NCI-H2107 (cell line): ENCODE measurements at regions not wholly inside any gene's neighbourhood (a gene's known extent, or its start where the extent isn't known, plus 50 kb on each side); places are given as distances from the start of the nearest gene placed in this dataset.

ENCODE experiments used
- DNase-seq: peaks from one replicate; lab custom pipeline; 2025; lab: John Stamatoyannopoulos, UW

DNA sequence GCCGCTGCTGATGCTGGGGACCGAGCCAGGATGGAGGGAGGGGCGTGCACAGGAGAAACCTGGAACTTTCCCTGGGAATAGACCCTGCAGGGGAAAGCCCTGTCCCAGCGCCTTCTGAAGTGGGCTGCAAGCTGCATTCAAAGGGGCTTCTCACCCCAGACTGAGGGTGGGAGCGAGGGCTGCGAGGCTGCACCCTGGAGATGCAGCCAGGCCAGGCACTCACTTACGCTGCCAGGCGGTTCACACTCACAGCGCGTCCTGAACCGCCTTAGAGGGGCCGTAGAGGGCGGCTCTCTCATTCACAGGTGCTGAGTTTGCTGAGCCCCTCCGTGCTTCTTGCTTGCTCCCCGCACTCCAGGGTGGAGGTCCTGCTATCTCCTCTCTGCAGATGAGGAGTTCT lies 208.5 kb upstream of the C14orf180 start:
- DNase-seq: no peak

DNA sequence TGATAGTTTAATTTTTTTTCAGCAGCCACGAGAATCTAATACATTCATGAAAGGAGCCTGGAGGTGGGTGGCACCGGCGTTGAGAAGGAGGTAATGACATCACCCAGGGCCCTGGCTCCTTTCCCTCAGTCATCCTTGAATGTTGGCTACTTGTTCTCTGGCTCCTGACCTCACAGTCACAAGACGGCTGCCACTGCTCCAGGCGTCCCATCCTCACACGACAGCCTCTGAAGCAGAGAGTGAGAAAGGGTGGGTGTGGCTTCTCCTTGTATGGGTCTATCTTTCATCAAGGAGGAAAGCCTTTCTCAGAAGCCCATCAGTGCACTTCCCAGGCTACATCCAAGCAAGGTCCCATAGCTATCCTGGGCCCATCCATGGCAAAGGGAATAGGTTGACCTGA lies 207.6 kb upstream of the C14orf180 start:
- no peak for DNase-seq

DNA sequence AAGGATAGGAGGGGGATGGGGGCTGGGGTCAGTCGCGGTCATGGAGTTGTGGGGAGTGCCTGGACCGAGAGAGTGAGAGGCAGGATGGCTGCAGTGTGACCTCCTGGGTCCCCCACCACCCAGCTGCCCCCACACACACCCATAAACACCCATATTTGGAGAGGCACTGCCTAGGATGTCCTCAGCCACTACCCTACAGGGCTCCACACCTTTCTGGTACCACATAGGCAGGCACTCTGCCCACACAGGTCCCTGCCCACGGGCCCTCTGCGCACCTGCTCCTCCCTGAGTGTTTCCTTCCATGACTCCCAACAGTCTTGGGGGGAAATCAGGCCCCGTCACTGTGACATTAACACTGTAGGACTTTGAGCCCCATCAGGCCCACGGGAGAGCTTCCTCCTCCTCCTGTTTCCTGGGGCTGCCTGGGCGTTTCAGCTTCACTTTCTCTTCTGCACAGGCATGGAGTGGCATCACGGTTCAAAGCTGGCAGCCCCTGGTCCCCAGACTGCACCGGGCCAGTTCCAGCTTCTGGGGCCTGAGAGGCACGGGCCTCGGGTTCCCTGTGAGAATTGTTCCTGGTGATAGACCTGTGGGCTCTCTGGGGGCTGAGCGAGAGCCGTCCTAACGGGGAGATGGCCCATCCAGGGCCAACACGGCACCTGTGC lies 207.0 kb upstream of the C14orf180 start:
- DNase-seq: no peak

DNA sequence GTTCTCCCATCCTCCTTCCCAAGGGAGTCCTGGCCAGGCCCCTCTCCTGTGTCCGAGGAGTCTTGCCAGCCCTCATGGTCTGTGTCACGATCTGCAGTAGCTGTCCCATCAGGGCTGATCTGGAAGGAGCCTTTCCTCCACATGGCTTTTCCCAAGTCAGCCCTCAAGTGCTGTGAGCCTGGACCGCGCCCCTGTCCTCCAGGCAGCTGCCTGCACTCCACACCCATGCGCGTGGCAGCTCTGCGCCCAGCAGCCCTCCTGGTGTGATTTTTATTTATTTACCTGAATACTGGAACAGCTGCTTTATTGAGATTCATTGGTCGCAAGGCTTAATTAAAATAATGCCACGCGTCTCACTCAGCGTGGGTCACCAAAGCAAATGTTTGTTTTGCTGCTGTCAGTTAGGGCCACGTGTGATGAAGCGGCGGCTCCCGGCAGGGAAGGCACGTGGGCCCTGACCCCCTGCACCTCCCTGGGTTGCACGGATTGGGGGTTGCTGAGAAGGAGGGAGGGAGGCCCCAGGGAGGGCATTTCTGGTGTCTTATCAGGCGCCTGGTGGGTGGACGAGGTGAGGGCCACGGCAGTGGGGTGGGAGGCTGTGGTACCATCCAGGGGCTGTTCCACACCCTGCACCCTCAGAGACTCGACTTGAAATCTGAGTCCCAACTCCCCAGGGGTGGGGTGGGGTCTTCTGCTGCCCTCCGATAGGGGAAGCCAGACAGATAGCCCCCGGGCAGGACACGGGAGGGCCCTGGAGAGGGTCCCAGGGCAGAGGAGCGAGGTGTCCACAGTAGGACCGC lies 206.3 kb upstream of the C14orf180 start:
- no peak for DNase-seq

DNA sequence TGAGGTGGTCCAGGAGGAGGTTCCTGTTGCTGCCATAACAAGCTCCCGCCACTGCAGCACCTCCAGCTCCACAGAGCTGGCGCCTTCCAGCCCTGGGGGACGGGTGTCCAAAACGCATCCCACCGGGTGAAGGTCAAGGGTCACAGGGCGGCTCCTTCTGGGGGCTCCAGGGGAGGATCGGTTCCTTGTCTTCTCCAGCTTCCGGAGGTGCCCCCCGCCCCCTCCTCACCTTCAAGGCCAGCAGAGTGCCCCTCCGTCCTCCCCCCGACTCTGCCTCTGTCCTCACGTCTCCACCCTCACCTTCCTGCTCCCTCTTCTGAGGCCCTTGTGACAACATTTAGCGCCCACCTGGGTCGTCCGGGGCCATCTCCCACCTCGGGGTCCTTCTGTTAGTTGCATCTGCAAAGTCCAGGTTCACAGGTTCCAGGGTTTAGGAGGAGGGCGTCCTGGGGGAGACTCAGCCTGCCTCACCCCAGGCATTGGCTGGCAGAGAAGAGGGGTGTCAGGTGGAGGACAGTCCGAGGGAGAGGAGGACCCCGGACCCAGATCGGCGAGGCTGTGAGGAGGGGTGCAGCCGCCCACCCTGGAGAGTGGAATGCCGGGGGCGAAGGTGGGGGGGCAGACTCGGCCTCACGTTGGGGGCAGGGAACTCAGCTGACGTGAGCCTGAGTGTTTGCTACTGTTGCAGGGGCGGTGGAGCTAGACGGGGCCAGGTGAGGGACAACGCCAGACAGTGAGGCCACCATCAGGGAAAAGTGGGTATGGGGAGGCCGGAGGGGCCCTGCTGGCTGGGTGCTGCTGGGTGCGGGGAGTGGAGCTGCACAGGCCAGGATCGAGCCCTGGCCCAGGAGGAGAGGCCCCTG lies 205.5 kb upstream of the C14orf180 start:
- no peak for DNase-seq

DNA sequence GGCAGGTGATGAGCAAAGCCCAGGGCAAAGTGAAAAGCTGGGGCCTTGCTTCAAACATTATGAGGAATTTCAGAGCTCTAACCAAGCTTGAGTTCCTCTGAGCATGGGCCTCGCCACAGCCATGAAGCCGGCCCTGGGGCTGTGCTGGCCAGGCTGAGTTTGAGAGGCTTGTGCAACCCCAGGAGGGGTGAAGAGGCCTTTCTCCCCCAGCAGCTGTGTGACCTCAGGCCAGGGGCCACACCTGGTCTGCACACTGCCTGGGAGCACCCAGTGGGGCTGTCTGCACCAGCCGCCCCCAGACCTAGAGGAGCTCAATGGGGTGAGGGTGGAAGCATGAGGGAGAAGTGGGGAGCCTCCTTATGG lies 204.9 kb upstream of the C14orf180 start:
- DNase-seq: no peak

DNA sequence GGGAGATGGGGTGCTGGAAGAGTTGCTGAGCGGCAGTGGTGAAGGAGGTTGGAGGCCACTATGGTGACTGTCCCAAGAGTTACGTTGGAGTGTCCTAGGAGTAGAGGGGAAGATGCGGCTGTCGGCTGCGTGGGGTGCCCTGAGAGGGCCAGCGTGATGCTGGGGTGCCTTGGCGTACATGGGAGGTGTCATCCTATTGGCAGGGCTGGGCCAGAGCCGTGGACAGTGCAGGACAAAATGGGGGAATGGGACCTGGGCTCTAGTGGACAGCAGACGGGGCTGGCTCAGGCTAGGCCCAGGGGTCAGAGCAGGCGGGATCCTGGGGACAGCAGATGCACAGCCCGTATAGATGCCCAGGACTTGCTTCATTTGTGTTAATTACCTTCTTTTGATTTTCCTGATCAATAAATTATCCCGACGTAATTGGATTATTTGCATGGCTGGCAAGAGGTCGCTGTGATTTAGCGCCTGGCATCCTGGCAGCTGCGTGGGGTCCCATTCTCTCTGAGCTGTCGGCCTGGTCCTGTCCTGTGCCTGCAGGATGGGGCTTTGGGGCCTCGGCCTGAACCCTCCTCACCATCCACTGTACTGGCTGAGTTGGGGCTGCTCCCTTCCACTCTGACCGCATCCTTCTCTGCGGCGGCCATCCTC lies 203.9 kb upstream of the C14orf180 start:
- DNase-seq: no peak

DNA sequence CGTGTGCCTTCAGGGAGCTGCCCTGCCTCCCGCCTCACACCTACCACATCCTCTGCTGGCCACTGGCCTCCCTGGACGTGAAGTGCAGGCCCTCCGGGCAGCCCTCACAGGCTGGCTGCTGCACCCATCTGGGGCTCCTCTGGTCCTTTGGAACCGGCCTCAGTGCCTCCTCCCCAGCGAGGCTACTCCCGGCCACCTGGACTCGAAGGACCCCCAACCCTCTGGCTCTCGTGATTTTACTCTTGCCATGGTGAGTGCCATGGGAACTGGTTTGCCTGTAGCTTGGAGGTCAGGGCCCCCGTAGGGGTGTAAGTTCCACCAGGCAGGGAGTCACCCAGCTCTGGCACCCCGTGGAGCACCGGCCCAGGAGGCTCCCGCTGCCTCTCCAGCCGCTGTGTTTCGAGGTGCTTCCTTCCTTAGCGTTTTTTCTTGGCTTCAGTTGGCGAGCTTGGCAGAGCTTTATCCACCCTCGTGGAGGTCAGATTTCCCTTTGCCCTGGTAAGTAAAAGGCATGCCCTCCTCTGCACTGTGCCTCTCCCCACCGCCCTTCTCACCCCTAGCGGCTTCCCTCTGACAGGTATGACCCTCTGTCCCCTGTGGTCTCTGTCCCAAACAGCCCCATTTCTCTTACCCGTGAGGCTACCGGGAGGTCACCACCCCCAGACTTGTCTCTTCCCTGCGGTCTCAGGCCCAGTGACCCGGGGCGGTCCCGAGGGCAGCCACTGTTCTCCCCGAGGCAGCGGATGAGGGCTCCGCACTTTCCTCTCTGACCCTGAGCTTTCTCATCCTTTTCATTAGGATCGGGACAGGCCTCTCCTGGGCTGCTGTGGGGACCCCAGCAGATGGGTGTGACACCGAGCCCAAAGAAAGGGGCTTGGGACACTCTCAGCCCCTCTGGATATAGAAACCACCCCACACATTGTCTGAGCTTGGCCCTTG lies 203.1 kb upstream of the C14orf180 start:
- no peak for DNase-seq

DNA sequence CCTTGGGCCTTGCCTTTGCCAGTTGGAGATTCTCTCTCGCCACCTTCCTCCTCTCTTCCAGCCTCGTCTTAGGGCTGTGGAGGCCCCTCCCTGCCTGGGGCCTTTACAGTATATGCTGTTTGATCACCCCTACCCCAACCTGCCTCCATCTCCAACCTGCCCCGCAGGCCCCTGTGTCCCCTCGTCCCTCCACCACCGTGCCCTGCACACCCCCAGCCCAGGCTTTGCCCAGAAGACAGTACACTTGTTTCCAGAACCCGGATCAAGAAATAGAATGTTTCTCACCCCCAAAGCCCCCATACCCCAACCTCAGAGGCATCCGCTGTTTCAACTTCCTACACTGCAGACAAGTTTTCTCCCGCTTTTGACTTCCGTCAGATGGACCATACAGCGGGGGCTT lies 202.3 kb upstream of the C14orf180 start:
- DNase-seq: no peak

DNA sequence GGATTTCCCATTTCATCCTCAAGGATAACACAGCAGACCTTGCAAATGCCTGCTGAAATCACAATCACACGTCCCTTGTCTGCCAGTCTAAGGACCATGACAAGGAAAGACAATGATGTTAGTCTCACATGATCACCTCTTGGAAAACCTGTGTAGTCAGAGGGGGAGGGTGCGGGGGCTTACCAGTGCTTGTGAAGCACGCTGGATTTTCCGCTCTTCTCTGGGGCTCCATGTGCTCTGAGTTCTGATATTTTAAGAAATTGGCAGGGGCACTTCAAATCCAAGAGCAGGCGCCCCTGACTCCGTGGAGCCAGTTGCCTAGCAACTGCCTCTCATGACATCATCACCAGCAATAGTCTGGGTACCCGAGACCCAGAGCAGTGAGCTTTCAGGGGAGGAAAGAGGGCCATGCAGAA lies 200.9 kb upstream of the C14orf180 start:
- no peak for DNase-seq

DNA sequence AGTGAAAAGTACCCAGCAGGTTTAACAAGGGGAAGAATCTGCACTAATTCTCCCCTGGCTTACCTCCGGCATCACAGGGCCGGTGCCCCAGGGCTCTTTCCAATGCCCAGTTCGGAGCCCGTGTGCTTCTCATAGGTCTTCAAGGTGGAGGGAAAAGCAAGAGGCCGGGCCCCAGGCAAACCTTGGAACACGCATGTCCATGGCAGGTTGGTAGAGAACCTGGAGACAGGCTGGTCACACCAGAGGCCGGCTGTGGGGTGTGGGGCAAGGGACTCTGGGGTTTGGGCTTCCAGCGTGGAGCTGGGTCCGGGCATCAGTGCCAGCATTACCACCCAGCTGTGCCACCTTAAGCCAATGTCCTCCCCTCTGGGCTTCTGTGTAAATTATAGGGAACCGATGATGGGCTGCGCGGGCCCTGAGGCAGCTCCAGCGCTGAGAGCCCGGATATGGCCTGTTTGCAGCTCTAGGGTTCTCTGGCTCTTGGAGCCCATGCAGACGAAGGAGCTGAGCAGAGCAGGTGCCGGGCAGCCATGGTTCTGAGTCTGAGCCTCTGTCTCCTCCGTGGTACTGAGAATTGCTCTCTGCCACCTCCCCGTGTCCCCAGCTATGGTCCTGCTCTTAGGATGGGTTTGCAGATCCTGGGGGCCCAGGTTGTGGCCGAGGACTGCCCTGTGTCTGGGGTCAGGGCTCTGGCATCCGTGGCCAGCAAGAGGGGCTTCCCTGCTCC lies 197.0 kb upstream of the C14orf180 start:
- DNase-seq: no peak

DNA sequence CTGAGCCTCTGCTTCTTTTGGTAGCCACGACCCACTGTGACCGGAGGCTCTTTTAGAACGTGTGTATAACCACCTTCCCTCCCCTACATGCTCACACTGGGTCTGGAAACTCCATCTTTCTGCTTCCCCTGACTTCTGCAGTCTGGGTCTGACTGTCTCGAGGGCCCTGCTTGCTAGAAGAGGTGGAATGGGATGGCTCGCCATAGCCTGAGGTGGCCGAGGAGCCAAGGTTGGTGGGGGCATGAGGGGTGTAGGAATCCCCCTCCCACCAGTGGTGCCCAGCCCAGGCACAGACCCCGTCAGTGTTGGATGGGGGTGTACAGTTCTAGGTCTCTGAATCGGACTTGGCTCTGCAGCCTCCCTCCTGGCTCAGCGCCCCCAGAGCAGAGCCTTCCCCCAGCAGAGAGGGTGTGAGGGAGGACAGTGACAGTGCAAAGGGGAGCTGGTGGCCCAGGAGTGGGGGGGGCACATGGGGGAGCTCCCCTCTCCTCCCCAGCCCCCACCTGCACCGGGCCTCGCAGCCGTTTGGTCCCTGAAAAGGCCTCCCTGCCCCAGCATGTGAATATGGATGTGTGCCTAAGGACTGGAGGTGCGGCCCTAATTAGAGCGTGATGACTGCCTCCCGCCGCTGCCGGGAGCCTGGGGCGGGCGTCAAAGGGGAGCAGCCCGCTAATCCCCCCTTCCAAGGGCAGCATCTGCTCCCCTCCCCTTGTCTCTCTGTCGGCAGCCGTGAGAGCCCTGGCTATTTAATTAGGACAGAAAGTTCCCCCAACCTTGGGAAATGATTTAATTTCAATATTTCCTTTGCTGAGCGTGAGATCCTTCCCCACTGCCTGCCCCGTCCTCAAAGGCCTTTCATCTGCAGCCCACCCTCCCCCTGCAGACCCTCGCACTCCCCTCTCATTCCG lies 196.2 kb upstream of the C14orf180 start:
- no peak for DNase-seq

DNA sequence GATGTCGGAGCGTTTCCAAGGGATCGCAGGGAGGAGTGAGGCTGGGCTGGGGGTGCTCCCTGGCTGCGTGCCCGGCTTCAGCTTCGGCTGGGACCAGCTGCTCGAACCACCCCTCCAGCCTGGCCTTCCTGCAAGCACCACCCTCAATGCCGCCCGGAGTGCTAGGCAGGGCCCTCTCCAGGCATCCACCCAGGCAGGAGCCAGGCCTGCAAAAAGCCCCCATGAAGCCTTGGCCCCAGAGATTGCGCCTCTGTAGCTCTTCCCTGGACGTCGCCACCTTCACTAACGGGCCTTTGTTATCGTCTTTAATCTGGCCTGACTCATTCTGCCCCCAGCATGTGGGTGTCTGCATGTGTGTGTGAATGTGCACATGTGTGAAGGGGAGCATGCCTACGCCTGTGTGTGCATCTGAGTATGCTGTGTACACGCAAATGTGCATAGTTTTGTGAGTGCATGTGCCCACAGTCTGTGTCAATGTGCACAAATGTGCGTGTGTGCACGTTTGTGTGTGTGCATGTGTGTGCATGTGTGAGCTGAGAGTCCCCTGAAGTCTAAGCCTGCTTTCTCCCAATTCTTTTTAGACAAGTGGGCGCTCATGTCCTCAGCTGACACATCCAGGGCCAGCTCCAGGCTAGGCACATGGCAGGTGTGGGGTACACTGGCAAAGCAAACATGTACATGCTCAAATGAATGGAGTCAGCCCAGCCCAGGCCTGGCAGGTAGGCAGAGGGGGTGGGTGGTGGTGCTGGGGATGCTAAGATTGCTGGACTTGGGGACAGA lies 195.4 kb upstream of the C14orf180 start:
- no peak for DNase-seq

DNA sequence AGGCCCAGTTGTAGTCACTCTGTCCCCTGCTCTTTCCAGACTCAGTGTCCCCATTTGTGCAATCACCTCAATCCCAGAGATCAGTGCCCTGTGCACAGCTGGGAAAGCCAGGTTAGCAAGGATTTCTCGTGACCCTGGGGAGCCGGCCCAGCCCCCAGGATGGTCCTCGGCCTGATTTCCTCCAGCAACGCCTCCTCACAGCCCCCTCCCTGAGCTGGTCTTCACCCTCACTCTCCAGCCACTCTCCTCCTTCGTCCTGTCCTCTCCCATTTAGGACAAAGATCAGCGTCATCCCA lies 194.8 kb upstream of the C14orf180 start:
- DNase-seq: no peak

DNA sequence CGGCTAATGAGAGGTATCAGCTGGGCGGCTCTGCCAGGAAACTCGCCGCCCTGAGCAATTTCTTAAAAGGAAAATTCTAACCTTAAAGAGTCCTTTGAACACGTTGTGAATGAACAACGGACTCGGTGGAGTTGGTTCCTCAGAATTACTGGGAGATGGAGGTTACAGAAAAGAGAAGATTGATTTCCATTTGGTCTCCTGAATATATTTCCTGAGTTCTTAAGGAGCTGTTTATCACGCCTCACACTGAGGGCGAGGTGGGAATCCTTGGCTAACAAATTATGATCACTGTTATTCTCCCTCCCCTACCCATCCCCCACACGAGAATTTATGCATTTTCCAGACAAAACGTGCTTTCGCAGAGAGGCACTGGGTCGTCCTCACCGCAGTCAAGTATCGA lies 194.5 kb upstream of the C14orf180 start:
- no peak for DNase-seq

DNA sequence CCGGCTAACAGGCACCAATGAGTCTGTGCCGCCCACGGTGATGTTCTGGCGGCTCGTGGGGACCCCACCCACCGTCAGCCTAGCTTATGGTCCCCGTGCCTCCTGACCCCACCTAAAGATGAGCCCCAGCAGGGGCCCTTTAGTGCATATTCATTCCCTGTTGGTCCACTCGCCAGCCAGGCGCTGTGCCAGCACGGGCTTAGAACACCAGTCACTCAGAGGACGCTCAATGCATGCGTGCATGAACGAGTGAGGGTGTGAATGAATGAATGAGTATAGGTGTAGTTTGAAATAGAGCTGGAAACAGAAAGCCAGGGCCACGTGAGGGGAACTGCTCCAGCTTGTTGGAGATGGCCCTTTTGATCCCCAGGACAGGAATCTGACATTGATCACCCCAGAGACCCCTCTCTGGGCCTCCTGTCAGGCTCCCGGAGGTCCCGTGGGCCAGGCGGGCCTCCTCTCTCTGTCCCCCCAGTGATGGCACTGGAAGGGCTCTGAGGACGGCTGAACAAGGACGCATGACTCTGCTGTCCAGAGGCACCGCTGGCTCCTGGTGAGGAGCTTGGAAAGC lies 193.9 kb upstream of the C14orf180 start:
- DNase-seq: no peak

DNA sequence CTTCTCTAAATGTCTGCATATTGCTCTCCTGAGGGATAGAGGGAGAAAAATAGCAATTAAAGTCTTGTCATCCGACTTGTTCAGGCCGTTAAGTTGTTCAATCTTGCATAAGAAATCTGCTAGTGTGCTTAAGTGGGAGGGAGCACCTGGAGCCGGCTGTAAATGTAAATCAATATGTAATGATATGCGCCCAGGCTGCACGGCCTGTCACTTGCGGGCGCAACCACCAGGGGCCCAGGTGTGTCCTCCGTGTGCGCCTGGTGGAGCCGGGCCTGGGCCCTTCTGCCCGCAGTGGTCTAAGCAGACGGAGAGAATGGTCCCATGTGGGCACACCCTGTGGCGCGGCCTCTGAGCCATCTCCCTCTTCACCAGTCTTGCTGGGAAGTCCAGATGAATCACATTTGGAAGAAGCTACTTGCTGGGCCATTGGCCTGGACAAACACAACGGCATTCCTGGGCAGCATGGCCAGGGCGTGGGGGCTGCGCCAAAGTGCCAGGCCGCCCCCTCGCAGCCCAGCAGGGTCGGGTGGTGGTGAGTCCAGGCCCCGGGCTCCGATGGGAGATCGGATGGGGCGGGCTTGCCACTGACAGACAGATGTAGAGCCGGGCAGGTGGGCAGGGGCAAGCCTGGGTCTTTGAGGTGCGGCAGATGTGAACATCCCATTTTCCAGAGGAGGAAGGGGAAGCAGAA lies 193.3 kb upstream of the C14orf180 start:
- DNase-seq: no peak
